ENCODE measurements at regions not wholly inside any gene's neighbourhood (a gene's known extent, or its start where the extent isn't known, plus 50 kb on each side); places are given as distances from the start of the nearest gene placed in this dataset.

GRCh38 chr10:21015851-21016250 is 118.7 kb upstream of the NEBL start:
- DNase-seq (ENCODE audit: low read depth), result no peak

DNA sequence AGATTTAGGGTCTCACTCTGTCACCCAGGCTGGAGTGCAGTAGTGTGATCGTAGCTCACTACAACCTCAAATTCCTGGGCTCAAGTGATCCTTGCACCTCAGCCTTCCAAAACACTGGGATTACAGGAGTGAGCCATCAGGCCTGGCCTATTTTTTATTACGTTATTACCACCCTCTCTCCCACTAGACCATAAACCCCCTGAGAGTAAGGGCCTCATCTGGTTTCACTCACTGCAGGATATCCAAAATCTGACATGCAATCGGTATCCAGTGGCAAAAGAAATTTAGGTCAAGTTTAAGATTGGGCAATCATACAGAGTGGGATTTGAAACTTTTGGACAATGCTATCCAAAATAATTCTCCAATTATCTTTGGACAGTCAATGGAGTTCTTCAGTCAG is 117.0 kb upstream of the NEBL start:
- DNase-seq (ENCODE audit: low read depth), result no peak

DNA sequence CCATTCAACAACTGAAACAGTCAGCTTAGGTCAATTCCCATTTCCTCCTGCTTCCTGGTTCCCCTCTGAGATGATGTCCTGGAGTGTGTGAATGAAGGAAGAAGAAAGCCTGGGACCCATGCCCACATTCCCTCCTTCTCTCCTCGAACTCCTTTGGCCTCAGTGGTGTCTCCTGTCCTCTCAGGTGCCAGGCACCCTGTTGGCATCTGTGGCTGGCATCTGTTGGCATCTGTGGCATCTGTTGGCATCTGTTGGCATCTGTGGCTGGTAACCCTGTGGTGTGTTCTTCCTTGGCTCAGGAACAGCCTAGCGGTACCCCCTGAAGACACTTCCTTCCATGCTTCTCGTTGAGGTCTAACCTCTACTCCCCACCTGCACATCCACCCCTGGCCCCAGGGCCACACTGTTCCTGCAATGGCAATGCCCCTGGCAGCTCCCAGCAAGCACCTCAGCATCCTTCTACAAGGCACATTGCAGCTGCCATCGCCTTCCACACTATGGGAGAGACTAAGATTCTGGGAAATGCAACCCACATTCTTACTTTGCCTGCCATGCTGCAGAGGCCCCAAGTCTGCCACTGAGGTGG is 114.4 kb upstream of the NEBL start:
- no peak for DNase-seq (ENCODE audit: low read depth)

DNA sequence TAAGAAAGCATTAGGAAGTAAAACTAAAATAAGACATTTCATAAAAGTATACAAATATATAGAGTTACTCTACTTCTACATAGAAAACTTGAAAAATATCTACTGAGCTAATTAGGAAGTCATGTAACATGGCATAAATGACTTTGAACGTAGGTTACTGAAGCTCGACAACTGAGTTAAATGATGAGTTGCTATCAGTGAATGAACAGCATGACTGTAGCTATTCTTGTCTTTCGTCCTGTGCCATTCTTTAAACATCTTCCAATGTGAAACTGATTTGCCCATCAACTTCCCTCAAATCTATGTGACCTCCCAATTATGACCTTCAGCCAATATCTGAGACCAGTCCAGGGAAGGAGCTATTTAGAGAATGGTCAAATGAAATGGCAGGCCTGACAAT is 113.5 kb upstream of the NEBL start:
- no peak for DNase-seq (ENCODE audit: low read depth)

DNA sequence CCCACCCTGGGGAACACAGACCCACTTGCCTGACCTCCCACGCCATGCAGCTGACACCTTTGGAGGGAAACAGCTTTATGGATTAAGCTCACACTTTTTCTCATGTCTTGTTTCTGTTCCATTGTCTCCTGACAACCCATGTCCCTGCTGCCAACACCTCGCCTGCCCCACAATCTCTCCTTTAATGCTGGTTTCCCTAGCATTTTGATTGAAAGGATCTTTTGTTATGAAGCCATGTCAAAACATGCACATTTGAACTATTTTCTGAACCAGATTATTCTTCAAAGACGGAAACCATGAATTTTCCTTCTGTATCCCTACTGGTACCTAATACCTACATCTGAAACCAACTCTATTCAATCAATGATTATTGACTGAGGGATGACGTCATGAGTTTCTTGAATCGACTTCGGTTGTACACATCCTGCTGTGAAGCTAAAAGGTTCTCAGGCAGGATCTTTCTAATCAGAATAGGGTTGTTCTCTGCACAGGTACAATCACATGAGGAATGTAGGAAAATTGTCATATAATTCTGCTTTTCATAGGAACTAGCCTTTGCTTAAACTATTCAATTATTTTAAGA is 106.2 kb upstream of the NEBL start:
- DNase-seq (ENCODE audit: low read depth), result no peak

GRCh38 chr10:21002091-21002878 is 105.2 kb upstream of the NEBL start:
- DNase-seq (ENCODE audit: low read depth), result no peak

- DNase-seq (ENCODE audit: low read depth), result no peak
Measured at GRCh38 chr10:20999699-21000098, 102.6 kb upstream of the NEBL start.

GRCh38 chr10:20998036-20998435 is 100.9 kb upstream of the NEBL start:
- no peak for DNase-seq (ENCODE audit: low read depth)

GRCh38 chr10:20995123-20995987 is 98.2 kb upstream of the NEBL start:
- no peak for DNase-seq (ENCODE audit: low read depth)

DNA sequence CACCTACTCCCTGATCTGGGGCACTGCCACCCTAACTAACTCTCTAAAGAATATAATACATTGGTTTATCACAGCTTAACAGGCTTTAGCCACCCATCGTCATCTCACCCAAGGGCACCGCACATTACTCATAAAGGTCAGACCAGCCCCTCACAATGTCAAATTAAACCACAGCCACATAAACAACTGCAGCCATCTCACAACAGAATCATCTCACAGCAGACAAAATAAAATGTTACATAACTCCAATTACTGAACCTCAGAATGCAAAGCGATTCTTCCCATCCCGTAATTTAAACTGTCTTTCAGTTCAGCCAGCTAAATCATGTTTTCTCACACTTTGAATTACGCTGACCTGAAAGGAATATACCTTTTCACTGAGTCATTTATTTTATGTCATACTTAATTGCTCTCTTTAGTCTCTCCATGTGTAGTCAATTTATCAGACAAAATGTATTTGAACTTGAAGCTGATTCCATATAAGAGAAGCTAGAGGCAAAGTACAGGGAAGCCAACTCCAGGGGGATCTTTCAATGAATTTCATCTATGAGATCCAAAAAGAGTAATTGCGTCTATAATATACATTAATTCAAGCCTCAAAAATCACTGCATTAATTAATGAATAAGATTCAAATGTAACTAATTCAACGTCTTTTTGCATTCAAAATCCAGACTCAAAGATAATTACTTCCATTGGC is 96.9 kb upstream of the NEBL start:
- no peak for DNase-seq (ENCODE audit: low read depth)

DNA sequence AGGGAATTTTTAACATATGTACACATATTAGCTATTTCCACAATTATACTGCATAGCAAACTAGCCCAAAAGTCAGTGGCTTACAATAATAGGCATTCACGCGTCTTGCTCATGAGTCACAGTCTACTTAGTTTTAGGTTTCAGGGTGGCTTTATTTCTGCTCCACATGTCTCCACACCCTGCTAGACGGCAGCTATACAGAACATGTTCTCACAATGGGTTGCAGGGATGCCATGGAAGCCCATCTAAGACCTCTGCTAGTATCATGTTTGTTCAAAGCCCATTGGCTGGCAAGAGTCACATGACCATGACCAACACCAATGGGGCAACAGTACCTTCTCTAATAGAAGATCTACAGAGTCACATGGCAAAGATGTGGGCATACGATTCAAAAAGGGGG is 96.3 kb upstream of the NEBL start:
- no peak for DNase-seq (ENCODE audit: low read depth)

GRCh38 chr10:20991526-20991925 is 94.4 kb upstream of the NEBL start:
- no peak for DNase-seq (ENCODE audit: low read depth)

- DNase-seq (ENCODE audit: low read depth), result no peak
Measured at GRCh38 chr10:20990604-20991003, 93.5 kb upstream of the NEBL start.

DNA sequence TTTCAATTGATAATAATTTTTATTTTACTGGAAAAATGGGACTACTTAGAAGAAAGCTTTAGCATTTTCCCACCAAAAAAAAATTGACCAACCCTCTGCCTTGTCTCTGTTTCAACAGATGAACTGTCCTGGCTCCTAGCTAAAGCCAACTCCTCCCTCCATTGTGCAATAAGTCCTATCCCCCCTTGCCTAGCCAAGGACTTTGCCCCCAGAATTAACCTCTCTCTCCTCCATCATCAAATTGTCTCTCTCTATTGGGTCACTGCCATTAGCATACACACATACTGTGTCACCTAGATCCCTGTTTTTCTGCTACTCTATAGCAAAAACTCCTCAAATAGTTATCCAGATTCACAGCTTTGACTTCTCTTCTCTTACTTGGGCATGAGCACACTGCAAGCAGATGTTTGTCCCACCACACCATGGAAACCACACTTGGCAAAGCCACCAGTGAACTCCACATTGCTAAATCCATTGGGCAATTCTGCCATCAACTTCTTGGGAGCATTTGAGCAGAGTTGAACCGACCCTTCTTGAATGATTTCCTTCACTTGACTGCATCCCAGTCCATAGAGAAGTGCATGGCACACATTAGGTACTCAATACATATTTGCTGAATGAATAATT is 91.4 kb upstream of the NEBL start:
- DNase-seq (ENCODE audit: low read depth), result no peak

DNA sequence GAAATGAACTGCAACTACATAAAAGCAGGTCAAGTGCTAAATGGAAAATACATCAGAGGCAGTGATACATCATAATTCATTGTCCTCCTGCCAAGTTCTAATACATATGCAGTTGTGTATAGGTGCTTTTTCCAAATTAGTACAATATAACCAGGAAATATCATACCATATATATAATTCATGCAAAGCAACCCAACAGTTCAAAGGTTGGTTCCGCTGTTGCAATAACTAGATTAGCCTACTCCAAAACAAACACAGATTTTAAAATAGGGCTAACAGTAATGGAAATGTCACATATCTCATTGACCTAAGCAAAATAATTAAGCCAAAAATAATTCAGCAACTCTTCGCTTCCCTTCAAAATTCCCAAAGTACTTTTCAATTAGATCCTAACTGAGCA is 88.9 kb upstream of the NEBL start:
- DNase-seq (ENCODE audit: low read depth), result no peak

GRCh38 chr10:20984662-20985061 is 87.6 kb upstream of the NEBL start:
- no peak for DNase-seq (ENCODE audit: low read depth)

DNA sequence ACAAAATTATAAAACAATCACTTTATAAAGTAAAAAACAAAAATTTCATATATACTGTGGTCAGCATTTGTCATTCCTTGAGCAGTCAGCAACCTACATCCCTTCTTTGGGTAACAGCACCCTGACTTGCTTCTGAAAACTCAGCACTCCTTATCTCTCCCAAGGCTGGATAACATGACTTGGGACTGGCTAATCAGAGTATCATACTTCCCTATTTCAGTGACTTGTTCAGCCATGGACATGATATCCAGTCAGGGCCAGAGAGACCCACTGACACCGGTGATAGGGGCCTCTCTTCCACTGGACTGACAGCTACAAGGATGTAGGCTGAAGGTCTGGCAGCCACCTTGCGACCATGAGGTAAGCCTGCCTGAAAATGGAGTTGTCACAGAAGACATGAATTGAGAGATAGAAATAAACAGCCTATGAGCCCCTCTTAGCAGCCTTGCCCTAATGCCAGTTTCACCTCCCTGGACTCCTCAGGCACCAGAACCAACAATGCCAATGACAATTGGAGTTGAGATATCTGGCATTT is 84.4 kb upstream of the NEBL start:
- no peak for DNase-seq (ENCODE audit: low read depth)

DNA sequence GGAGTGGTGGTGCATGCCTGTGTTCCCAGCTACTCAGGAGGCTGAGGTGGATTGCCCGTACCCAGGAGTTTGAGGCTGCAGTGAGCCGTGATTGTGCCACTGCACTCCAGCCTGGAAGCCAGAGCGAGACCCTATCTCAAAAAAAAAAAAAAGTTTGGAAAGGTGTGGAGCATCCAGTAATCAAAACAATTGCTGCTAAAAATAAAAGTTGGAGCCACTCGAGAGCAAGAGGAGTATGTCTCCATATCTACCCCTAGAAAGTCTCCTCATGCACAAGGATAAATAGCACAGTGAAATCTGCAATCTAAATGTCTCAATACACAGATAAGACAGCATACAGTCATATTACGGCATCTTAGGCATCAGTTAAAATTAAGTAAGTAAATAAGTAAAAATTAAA is 81.5 kb upstream of the NEBL start:
- DNase-seq (ENCODE audit: low read depth), result no peak

GRCh38 chr10:20977300-20977699 is 80.2 kb upstream of the NEBL start:
- no peak for DNase-seq (ENCODE audit: low read depth)

- DNase-seq (ENCODE audit: low read depth), result no peak
Measured at GRCh38 chr10:20976891-20977290, 79.8 kb upstream of the NEBL start.

GRCh38 chr10:20976390-20976789 is 79.3 kb upstream of the NEBL start:
- DNase-seq (ENCODE audit: low read depth), result no peak

Data from stimulated activated CD8-positive, alpha-beta memory T cell treated with anti-CD3 and anti-CD28 coated beads, Interleukin-12 subunit alpha, Interleukin-12 subunit beta, amount 100 ng/mL, for 1 hour (primary cell).